ENCODE measurements at regions not wholly inside any gene's neighbourhood (a gene's known extent, or its start where the extent isn't known, plus 50 kb on each side); places are given as distances from the start of the nearest gene placed in this dataset.
"Not testable (repeated sequence)": the region's sequence is repeated elsewhere in the genome, so short reads cannot be mapped to it uniquely, and the experiment has no call there.

GRCh38 chr4:118504927-118505326, 152.1 kb upstream of the PRSS12 start:
- DNase-seq, result not testable (repeated sequence)

GRCh38 chr4:118505491-118505890, 152.7 kb upstream of the PRSS12 start:
- DNase-seq, result not testable (repeated sequence)

- DNase-seq, result not testable (repeated sequence)
These were observed 160.1 kb upstream of the PRSS12 start for GRCh38 chr4:118512870-118513269.

- not testable (repeated sequence) for DNase-seq
These were observed 161.5 kb upstream of the PRSS12 start for GRCh38 chr4:118514332-118514731.

- DNase-seq, result not testable (repeated sequence)
These were observed 163.3 kb upstream of the PRSS12 start for GRCh38 chr4:118516107-118516506.

GRCh38 chr4:118530107-118530506, 155.1 kb upstream of the METTL14 start:
- not testable (repeated sequence) for DNase-seq

- not testable (repeated sequence) for DNase-seq
These were observed 153.2 kb upstream of the METTL14 start for GRCh38 chr4:118531947-118532346.

GRCh38 chr4:118535788-118536187, 149.4 kb upstream of the METTL14 start:
- not testable (repeated sequence) for DNase-seq

- peak; percentile 17 for DNase-seq
These were observed 145.6 kb upstream of the METTL14 start for GRCh38 chr4:118539412-118540077.

GRCh38 chr4:118556576-118556975, 128.6 kb upstream of the METTL14 start:
- not testable (repeated sequence) for DNase-seq

GRCh38 chr4:118557298-118557851, 127.8 kb upstream of the METTL14 start:
- peak; percentile 82 for DNase-seq

- DNase-seq, result not testable (repeated sequence)
These were observed 127.0 kb upstream of the METTL14 start for GRCh38 chr4:118558188-118558587.

- DNase-seq, result not testable (repeated sequence)
These were observed 123.6 kb upstream of the METTL14 start for GRCh38 chr4:118561559-118561958.

- peak; percentile 85 for DNase-seq
These were observed 119.1 kb upstream of the METTL14 start for GRCh38 chr4:118566003-118566513.

- not testable (repeated sequence) for DNase-seq
These were observed 112.2 kb upstream of the METTL14 start for GRCh38 chr4:118572991-118573390.

- not testable (repeated sequence) for DNase-seq
These were observed 110.8 kb upstream of the METTL14 start for GRCh38 chr4:118574251-118574913.

GRCh38 chr4:118575057-118575456, 110.1 kb upstream of the METTL14 start:
- DNase-seq, result not testable (repeated sequence)

- not testable (repeated sequence) for DNase-seq
These were observed 109.5 kb upstream of the METTL14 start for GRCh38 chr4:118575726-118576125.

- not testable (repeated sequence) for DNase-seq
These were observed 108.4 kb upstream of the METTL14 start for GRCh38 chr4:118576709-118577219.

GRCh38 chr4:118585015-118585414, 100.2 kb upstream of the METTL14 start:
- DNase-seq, result no peak

GRCh38 chr4:118586357-118586790, 98.8 kb upstream of the METTL14 start:
- DNase-seq, result no peak

- no peak for DNase-seq
These were observed 97.9 kb upstream of the METTL14 start for GRCh38 chr4:118587116-118587831.

GRCh38 chr4:118587946-118588345, 97.2 kb upstream of the METTL14 start:
- no peak for DNase-seq
